NCI-H345 treated with DMSO at 0.1 percent for 48 hours (cell line): ENCODE measurements at regions not wholly inside any gene's neighbourhood (a gene's known extent, or its start where the extent isn't known, plus 50 kb on each side); places are given as distances from the start of the nearest gene placed in this dataset.
A peak's percentile ranks its signal among the peaks of the same experiment; 100 is the strongest.
"Not testable (repeated sequence)": the region's sequence is repeated elsewhere in the genome, so short reads cannot be mapped to it uniquely, and the experiment has no call there.

ENCODE experiments used
- DNase-seq: peaks from one replicate; lab custom pipeline; 2025; ENCODE audit not compliant: unreplicated experiment; lab: John Stamatoyannopoulos, UW

DNA sequence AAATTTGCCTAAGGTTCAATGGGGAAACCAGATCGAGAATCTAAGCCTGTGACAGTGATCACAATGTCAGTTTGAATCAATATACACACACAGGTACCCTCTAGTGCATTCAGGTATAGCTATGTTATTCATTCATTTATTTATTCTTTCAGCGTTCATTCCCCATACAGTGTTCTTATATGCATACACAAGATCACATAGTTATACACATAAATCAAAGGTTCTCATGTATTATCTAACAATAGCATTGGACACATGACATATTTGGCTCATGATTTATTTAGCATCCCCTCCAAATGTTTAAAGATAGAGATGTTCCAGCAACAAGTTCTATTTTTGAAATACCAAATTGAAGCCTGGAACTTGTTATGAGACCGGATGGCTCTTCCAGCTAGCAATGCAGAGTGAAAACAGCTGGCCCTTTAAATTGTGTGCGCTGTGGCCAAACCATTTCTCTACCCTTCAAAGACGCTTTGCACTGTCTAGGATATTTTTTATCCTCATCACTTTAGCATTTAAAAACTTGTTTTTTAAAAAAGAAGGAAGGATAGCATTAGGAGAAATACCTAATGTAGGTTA lies 131.0 kb downstream of the ATXN3L start:
- DNase-seq, result no peak

DNA sequence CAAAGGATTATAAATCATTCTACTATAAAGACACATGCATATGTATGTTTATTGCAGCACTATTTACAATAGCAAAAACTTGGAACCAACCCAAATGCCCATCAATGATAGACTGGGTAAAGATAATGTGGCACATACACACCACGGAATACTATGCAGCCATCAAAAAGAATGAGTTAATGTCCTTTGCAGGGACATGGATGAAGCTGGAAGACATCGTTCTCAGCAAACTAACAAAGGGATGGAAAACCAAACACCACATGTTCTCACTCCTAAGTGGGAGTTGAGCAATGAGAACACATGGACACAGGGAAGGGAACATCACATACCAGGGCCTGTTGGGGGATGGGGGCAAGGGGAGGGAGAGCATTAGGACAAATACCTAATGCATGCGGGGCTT lies 133.2 kb downstream of the ATXN3L start:
- not testable (repeated sequence) for DNase-seq

DNA sequence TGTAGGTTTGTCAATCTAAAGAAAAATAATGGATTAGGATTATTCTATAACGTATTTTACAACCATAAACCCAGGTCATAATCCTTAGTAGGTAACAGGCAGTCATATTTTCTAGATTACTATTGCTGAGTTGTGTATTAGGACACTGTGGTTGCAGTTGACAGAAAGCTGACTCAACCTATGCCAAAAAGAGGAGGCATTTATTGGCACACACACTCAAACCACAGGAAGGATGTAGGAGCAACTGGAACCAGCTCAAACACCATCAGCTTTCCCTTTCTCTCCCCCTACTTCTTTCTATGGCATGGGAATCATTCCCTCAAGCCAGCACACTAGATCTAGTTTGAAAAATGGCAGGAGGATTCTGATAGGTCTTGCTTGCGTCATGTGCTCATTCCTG lies 136.4 kb upstream of the FAM9C start:
- no peak for DNase-seq

DNA sequence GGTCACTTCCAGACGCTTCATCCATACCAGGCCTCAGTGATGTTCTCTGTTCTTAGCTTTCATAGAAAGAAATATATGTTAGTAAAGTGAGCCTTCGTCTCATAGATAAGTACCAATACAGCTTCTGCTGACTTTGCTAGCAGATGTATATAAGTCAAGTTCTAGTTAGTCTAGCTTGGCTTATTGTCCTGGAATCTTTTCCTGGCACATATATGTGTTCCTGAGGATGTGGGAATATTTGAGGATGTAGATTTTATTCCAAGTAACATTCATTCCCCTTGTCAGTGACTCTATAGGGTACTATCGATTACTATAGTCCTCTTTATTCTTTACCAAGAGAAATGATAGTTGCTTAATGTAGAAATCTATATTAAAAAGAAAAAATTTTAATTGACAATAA lies 135.2 kb upstream of the FAM9C start:
- no peak for DNase-seq

DNA sequence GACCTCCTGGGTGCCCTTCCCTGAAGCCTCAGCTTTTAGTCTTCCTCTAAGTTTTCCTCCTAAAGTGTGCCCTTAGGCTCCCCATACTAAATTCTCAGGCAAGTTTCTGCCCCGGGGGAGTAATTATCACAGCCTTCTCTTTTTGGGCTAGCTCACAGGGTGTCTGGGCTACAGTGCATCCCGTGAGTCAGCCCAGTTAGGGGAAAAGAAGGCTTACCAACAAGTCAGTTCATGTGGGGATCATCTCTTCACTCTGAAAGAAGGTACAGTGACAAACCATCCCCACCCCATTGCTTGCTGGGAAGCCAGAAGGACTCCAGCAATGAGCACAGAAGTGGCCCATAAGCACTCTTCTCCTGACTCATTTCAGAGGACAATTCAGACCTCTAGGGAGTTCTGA lies 134.7 kb upstream of the FAM9C start:
- DNase-seq, result no peak

DNA sequence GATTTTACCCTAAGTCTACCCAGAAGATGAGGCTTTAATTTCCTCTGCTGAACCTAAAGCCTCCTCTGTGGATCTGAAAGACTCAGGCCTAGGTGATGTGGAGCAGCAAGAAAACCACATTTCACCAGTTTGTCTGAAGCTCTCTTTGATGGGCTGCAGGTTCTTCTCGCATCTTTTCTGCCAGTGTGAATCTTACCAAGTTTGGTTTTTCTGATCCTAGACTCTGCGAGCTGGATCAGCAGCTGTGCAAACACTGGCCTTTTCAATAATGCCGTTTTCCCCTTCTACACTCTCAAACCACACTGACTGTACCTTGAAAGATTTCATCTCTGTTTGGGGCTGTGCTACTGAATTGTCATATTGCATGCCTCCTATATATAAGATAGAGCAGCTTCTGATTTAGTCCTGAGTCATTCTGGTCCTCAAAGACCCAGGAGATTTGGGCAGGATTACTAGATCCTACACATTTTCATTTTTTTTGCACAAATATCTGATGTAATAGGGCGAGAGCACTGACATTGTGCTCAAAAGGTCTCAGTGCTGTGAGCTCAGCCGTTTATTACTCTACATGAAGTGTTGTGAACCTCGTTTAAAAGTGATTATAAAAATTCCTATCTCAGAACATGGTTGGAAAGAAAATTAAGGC lies 133.6 kb upstream of the FAM9C start:
- DNase-seq, result peak; percentile 7

DNA sequence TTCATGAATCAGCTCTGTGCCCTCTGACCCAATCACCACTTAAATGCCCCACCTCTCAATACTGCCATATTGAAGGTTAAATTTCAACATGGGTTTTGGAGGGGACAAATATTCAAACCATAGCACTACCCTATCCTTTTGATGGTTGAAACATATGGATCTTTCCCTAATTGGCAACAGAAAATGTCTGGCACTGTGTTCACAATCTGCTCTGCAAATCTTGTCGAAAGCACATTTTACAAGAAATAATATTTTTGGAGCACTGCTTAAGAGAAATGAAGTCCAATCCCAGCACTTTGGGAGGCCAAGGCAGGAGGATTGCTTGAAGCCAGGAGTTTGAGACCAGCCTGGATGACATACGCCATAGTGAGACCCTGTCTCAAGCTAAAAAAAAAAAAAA lies 130.6 kb upstream of the FAM9C start:
- DNase-seq, result no peak

DNA sequence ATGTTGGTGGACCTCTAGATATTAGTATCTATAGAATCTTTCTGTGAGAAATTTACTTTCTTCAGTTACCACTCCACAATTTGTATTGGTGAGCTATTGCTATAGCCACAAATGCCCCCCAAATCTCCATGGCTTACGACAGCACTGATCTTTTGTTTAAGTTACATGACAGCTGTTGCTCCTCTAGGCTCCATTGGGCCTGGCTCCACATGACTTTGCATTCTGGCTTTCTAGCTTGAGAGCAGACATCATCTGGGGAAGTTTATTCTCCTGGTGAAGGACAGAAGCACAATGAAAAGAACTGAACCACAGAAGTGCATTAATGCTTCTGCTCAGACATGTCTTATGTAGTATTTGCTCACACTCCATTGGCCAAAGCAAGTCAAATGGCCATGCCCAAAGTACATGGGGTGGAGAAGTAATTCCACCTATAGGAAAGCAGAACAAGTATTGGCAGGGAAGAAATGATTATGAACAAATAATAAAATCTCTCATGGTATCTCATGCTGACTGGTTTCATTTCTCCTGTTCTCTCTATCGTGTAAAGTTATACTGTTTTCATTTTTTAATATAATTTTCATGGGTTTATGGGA lies 126.6 kb upstream of the FAM9C start:
- DNase-seq, result no peak

DNA sequence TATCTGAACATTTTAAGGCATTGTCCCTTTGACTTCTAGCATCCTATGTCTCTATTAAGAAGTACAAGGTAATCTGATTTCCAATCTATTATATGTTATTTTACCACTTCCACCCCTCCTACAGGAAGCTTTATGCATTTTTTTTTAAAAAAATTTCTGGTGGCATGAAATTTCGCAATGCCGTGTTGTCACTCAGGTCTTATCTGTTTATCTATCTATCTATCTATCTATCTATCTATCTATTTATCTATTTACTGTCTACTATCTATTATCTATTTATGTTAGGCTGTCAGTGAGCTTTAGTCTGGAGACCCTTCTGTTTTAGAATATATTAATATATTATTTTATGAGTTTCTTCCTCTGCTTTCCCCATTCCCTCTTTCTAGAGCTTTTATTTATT lies 125.3 kb upstream of the FAM9C start:
- DNase-seq, result no peak

DNA sequence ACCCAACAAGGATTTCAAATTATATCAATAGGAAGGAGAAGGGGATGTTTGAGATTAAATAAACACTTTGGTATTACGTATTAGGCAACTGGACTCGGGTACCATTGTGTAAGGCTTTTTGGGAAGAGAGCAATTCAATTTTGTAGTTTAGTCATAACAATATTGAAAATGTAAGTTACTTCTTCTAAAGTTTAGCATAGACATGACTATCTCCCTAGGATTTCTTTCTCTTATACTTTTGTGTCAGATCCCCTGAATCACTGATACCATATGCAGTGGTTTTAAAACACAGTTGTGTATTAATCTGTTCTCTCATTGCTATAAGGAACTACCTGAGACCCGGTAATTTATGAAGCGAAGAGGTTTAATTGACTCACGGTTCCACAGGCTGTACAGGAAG lies 123.8 kb upstream of the FAM9C start:
- no peak for DNase-seq

DNA sequence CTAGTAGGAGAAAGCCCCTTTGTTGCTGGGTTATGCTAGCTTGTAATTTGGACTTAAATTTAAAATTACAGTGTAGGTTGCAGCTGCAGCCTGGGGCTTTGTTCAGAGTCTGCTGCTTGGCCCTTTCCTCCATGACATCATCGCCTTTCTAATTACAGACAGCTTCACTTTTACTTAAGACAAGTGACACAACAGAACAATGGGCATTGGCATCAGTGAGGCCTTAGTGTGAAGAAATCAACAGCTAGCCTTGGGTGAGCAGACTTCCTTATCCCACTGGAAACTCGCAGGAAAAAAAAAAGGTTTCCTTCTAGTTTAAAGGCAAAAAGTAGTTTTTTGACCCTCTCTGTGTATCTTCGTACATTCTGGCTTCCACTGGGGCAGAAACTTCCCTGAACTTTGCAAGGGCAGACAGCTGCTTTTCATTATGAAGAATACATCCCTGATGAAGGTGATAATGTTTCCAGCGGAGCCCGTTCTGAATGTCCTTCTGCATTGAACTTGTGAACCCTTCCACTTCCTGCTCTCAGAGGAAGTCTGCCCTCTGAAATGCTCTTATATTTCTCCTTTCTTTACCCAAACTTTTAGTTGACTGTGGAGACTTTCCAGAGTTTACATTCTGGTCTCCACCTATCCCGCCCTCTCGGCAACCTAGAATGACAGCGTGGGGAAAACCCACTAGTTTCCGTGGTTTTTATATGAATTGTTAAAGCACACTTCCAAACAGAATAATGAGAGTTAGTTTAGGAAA lies 123.2 kb upstream of the FAM9C start:
- no peak for DNase-seq

DNA sequence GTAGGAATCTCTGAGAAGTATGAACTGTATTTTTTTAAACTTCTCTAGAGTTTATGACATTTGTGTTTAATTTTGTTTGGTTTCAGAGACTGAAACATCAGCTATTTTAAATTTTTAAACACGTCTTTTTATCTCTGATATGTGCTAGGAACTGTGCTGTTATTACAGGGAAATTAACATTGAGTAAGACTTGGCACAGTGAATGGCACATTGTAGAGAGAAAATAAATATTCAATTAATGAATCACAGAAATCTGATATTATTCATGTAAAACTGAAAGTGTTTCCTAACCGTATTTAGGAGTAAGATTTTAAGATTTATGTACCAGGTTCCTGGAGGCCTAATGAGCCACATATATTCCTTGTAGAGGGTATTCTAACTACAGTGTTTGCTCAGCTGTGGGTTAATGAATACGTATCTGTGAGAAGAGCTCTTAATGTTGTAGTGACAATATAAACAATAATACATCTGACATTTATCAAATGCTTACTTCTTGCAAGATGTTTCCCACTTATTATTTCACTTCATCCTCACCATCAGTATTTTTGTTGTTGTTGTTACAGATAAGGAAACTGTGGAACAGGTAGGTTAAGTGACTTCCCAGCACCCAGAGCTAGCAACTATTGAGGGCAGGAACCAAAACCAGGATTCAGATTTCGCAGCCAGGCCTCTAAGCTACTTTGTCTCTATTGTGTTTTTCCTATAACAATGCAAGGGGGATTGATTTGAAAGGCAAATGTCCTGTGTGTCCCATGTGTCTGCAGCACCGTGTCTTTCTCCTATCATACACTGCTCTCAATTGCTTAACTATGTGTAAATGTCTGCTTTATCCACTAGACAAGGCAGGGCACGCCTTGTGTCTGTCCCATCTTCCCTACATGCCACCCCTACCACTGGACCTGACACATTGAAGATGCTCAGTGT lies 121.1 kb upstream of the FAM9C start:
- DNase-seq, result peak; percentile 83

DNA sequence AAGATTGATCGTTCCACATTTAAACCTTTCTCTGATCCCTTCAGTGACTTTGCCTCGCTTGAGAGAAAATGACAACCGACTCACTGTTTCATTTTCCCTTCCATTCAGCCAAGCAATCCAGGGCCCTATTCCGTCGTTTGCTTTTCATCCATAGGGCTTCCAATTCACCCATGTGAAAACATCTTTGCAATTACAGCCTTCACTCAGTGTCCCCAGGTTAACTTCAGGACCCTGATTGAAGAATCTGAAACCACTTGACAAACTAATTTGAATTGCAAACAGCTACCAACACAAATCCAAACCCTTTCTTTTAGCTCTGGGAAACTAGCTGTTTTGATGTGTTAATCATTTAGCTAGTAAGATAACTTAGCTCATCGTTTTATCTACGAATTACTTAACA lies 120.2 kb upstream of the FAM9C start:
- no peak for DNase-seq

DNA sequence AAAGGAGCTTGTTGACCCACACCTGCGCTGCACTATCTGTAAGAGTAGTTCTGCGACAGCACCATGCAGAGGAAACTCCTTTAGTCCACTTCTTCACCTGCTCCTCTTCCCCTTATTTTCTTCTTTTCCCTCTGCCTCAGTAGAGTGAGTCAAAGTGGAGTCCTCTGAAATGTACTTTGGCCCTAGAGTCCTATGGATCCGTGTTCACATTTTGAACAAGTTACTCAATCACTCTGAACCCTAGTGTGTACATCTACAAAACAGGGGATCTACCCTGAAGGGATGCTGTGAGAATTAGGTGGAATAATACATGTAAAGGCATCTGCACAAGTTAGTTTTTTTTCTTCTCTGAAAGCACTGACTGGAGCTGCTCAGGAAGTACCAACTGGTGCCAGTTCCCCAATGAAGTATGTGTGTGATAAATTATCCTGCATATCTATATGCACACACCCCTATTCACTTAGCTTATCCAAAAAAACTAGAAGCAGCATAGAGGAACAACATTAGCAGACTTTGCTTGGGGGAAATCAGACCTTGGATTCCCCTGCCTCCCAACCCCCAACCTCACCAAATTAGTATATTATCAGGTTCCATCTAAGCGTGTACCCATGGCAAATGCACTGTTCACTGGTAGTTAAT lies 118.5 kb upstream of the FAM9C start:
- DNase-seq, result no peak

DNA sequence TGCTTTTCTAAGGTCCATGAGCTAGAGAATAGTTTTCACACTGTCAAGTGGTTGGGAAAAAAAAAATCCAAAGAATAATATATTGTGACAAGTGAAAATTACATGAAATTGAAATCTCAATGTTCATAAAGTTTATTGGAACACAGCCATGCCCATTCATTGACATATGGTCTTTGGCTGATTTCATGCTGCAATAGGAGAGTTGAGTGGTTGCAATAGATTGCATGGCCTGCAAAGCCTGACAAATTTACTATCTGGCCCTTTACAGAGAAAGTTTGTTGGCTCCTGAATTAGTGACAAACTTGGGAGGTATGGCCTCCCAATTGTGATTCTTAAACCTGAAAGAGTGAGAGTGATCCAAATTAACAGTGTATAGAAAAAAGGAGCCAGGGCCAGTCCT lies 115.5 kb upstream of the FAM9C start:
- DNase-seq, result no peak

DNA sequence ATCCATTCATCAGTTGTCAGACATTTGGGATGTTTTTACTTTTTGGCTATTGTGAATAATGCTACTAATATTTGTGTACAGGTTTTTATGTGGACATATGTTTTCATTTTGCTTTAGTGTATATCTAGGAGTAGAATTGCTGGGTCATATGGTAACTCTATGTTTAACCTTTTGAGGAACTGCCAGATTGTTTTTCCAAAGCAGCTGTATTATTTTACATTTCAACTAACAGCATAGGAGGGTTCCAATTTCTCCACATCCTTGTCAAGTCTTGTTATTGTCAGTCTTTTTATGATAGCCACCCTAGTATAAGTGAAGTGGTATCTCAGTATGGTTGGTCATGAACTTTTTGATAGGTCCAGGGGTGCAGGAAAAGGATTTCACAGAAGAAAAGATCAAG lies 114.5 kb upstream of the FAM9C start:
- DNase-seq, result no peak

DNA sequence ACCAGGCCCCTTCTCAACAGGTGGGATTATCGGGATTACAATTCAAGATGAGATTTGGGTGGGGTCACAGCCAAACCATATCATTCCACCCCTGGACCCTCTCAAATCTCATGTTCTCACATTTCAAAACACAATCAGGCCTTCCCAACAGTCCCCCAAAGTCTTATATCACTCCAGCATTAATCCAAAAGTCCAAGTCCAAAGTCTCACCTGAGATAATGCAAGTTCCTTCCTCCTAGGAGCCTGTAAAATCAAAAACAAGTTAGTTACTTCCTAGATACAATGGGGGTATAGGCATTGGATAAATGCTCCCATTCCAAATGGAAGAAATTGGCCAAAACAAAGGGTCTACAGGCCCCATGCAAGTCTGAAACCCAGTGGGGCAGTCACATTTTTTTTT lies 111.1 kb upstream of the FAM9C start:
- DNase-seq, result not testable (repeated sequence)

DNA sequence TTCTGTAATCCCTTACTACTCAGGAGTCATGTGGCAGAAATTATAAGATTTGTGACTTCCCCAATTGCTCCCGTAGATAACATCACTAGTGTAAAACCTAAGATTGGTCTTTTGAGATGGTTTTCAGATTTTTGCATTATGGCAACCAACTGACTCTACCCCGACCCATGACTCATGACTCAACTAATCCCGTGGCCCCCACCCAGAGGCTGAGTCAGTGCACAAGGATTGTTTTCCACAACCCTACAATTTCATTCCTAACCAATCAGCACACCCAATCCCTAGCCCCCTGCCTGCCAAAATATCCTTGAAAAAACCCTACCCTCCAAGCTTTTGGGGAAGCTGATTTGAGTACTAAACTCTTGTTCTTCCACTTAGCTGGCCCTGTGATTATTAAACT lies 109.4 kb upstream of the FAM9C start:
- no peak for DNase-seq

DNA sequence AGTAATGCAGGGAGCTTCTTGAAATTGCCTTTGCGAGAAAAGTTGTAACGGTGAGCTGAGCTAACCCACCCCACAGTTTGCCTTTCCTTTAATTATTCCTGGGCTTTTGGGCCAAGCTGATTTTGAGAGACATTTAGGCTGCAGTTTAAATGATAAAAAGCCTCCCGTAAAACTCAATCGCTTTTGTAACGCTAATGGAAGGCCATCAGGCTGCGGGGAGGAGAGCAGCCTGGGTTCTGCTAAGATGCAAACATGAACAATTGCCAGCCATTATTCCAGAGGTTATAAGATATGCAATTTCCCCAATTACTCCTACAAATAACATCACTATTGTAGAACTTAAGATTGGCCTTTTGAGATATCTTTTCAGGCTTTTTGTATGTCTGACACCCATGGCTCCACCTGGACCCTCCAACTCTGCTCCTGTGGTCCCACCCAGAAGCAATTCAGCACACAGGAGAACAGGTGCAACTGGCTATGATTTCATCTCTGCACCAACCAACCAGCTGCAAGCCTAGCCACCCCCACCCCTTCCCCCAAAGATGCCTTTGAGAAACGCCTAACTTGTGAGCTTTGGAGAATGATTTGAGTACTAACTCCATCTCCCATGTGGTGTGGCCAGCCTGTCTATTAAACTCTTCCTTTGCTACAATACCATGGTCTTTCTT lies 108.2 kb upstream of the FAM9C start:
- DNase-seq, result no peak

DNA sequence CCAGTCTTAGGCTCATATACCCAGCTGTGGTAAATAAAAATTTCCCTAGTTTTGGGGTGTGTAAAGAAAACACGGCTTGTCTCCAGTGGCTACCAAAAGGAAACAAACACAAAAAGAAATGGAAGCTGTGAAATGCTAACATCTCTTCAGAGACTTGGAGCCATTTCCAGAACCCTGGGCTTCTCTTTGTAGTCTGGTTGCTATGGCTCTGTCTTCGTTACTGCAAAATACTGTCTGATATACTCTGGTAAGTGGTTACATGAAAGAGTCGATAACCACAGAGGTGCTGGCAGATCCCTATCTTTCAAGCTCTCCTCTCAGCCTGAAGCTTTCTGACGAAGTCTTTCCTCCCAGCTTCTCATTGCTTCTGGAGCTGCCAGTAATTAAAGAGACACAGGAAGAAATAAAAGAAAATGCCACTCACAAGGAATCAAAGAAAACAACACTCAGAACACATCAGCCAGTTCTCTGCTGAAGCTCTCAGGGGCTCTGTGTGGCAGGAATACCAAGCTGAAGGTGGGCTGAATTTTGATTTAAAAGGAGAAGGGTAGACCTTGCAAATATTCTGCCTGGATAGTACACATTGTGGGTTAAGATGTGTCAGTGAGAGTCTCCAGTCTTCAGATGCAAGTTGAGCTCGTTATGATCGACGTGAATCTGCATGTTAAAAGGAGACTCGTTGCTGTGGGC lies 107.6 kb upstream of the FAM9C start:
- no peak for DNase-seq
